NCI-H187 (cell line): ENCODE measurements at regions not wholly inside any gene's neighbourhood (a gene's known extent, or its start where the extent isn't known, plus 50 kb on each side); places are given as distances from the start of the nearest gene placed in this dataset.
"Not testable (repeated sequence)": the region's sequence is repeated elsewhere in the genome, so short reads cannot be mapped to it uniquely, and the experiment has no call there.

Experiments
- DNase-seq, 2 experiments: peaks; one replicate each; lab custom pipeline; 2025; lab: John Stamatoyannopoulos, UW

DNA sequence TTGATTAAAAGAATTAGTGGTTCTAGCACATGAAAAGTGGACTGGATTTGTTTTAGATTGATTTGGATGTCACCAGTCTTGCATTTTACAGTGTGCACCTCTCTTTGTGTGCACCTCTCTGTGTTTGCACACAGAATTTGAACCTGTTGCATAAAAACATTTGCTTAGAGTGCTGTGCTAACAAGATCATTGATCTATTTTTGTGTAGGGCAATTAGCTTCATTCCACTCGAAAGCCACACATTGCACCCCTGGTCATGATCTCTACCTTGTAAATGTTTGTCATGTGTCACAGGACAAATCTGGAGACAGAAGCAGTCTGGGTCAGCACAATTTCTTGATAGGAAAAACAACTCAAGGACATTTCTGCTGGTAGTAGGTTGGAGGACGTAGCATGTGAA lies 258.7 kb upstream of the LINC00305 start:
- DNase-seq = no peak

DNA sequence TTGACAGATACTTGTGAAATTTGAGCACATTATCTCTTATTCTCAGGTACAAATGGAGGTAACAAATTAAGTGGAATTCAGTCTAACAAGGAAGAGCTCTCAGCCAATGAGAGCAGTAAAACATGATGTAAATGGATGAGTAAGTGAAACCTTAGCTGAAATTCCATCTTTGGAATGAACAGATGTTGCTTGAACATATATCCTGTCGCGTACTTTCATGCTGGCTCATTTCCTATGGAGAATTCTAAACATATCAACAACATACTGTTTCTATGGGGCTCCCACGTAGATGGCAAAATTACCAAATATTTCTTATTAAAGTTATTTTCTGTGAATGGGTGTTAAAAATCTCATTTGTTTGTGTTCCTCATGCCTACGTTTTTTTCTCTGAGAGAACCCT lies 256.3 kb upstream of the LINC00305 start:
- DNase-seq = no peak

DNA sequence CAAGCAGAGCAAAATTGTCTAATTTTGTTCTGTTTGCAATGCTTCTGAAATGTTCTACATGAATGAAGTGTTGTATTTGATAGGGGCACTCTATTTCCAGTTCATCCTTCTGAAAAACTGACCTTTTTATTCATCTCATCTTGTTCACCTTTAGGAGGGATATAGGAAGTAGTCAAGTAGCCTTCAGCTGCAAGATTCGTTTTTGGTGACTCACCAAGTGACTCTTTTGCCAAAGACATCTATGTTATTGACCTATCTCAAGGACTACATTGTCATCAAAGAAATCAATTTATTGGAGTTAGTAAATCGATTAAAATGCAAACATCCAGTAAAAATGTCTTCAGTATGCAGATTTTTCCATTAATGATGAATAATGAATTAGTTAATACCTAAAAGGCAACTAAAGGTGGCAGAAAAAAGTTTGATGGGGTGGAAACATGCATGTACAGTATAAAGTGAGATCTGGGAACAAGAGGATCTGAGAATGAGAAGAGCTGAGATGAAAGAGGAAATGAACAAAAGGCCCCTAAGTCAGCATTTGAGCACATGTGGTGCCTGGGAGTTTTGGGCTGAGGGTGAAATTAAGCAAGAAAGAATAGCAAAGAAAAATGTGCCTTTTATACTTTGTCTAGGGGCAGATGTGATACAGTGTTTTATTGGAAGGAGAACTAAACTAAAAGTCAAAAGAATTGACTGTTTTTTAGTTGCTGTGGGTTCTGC lies 255.1 kb upstream of the LINC00305 start:
- no peak for DNase-seq

DNA sequence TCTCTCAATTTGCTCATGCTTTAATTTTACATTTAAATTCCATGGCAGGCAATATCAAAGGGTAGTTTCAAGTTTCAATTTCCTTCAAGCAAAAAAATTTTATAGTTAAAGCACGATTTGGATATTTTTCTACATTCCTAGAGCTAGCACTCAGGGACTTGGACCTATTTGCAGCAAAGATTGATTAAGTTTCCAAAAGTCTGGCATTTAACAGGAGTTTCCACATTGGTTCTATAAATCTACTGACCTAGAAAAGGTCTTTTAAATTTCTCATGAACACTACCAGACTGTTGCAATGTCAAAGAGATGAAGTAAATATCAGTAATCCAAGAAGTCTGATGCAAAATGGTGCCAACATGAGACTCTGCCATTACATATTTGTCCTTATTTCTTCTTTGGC lies 253.7 kb upstream of the LINC00305 start:
- DNase-seq = no peak

DNA sequence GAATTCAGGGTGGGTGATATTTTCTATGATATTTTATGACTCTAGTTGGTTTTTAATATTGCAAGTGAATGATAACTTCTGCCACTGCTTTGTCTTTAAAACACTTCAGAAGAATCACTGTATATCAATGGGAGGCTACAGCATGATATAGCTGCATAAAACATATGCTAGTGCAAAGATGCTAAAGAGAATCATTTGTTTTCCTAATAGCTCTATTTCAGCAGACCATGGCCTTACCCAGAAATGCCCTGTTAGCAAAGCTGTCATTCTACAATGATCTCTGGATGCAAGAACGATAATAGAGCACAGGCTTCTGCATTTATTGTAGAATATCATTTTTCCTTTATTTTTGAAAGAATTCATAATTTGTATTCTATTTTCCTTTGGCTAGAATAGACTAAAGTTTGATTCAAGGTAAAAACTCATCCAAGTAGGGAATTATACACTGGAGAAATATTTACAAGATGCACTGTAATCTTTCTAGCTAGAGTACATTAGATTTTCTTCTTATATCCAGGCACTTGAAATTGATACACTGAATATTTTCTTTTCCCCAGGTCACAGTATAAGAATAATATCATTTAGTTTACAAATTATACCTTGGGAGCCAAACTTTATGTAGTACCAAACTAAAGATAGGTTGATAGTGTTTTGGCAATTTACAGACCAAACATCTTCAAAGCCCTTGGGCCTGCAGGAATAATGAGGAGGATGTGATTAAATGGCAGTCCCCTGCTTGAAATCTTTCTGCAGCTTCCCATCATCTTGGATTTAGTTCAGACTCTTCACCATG lies 252.6 kb upstream of the LINC00305 start:
- DNase-seq = no peak

DNA sequence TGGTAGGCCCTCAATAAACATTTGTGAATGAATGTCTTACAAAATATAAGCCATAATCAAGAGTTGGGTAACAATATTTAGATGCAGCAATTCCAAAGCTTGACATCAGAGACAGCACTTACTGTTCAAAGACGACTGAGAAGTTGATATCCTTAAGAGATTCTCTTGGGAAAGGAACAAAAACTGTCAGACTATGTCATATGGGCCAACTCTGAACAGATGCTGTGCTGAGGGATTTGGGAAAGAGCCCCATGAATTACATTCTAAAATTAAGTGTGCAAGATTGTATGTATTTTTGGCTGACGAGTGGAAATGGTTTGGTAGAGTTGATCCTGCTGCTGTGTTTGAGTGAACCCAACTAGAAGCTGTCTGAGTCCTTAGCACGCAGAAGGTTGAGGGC lies 250.7 kb upstream of the LINC00305 start:
- no peak for DNase-seq

DNA sequence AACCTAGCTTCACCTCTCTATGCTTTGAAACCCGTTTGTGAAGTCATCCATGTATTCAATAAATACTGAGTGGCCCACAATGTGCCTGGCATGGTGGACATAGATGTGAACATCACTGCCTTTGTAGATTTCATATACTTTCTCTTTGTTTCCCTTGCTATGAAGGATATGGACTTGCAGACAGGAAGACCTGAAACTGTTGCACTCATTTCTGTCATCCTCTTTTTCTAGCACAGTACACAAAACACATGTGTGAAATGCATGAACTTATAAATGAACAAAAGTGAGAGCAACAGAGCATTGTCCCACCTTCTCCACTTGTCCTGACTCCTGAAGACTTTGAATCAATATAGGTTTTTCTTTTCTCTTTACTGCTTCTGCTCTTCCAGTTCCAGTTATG lies 249.4 kb upstream of the LINC00305 start:
- DNase-seq = no peak

DNA sequence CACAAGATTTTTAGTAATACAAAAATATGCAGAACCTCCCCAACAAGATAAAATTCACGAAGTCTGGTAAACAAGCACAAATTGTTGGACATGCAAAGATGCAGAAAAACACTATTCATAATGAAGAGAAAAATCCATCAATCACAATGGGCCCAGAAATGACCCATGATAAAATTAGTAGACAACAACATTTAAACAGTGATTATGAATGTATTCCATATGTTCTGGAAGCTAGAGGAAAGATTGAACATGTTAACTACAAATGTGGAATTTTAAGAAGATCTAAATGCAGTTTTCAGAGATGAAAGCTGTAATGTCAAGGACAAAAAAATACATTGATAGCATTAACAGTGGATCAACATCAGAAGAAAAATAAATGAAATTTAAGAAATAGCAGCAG lies 243.3 kb upstream of the LINC00305 start:
- no peak for DNase-seq

DNA sequence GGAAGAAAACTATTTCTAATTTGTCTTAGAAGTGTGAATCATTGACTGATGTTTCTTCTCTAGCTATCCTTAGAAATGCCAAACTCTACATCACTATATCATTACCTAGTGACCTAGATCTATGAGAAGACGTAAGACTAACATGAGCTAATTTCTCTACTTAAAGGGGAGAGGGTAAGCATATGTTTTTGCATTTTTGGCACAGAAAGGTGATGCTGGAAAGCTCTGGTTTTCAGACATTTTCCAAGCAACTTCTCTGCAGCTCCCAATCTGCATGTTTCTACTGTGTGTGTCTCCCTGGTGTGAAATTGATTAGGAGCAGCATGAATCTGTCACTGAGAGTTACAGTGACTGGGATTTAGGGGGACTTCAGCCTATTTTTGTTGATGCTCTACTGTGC lies 235.2 kb upstream of the LINC00305 start:
- no peak for DNase-seq

DNA sequence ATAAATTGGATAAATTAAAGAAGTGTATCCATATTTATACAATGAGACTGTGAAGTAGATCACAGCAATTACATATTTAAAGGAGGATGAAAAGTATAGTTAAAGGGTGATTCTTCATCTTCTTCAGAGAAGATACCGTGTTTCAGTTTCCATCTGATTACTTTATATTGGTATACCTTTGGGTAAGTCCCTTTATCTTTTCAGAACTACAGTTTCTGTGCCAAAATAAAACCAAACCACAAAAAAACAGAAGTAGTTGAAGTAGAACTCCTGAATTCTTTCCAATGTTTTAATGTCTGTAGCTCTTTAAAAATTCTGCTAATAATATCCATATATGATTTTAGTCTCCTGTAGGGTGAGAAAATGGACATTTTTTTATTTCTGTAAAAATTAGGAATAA lies 231.2 kb upstream of the LINC00305 start:
- no peak for DNase-seq

DNA sequence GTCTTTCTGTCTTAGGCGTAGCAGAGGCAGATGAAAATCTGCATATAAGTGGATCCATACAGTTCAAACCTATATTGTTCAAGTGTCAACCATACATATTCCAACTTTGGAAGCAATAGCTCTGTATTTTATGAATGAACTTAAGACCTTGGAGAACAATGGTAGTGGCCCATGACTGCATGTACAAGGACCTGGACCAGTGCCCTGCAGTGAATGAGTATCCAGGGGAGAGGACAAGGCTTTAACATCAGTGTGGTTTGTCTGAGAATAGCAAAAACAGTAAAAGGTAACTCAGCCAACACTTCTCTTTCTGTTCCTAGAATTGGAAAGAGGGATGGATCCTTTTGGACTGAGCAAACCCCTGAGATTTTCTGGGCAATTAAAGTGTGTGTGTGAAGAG lies 230.8 kb upstream of the LINC00305 start:
- no peak for DNase-seq

DNA sequence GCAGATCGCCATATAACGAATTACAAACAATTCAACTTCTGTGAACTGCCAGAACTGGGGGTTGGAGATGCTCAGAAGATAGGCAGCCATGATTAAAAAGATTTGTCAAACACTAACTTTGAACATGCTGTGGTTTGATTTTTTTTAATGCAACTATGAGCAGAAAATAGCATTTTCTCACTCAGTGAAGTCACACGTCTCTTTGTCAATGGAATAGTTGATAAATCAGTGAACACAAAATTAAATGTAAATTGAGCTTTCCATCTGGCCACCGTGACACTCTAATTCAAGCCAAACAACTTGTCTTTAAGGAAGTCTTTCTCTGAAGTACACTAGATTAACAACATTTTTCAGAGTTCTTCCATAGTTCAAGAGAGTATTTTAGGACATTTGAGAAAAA lies 228.6 kb upstream of the LINC00305 start:
- no peak for DNase-seq

DNA sequence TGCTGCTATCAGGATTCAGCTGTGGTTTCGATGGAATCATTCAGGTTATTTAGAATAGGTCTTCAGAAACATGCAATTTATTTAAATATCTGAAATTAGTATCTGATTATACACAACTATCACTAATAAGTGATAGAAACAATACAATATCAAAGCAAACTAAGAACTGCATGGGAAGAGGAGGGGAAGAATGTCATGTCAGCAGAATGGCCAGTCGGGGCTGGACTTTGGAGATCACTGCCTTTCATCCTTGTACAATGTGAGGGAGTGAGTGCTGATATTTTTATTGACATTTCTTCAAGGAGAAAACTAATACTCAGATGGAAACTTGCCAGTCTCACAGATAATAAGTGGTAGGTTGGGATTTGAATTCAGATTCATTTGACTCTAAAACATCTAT lies 224.0 kb upstream of the LINC00305 start:
- no peak for DNase-seq

DNA sequence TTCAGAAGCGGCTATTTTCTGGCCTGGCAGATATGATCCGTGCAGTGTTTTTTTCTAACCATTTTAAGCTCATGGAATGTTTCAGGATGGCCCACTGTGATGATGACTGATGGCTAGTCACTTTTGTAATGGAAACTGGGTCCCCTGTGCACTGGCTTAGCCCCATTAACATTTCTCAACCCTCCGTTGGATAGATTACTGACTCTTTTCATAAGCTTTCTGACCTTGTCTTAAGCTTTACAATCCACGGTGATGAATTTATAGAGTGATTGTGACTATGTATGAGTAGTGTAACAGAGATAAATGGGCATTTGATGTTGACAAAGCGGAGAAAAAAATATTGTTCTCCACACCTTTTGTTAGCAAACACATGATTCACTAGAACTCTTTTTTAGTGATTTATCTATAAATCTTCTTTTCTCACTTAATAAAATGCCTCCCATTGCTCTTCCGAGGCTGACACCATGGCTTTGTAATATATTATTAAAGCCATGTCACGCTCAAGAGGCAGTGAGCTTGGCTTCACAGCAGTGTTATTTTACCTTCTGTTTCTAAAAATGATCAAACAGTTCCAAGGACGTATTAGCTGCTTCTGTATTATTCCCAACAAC lies 221.0 kb upstream of the LINC00305 start:
- not testable (repeated sequence) for DNase-seq

DNA sequence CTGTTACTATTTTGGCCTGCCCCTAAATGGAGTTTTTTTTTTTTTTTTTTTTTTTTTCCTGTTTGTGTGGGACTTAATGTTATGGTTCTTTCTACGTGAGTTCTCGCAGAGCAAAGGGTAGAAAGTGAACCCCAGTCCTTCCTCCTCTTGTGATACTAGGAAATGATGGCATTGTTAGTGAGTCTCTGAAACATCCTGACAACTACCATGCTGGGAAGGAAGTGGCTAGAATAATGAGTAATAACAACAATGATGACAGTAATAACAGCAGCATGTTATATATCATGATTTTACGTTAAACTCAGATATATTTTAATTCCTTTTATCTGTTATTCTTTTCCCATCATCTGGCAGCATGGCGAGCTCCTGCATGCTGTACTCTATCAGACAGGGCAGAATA lies 216.2 kb upstream of the LINC00305 start:
- DNase-seq = no peak

DNA sequence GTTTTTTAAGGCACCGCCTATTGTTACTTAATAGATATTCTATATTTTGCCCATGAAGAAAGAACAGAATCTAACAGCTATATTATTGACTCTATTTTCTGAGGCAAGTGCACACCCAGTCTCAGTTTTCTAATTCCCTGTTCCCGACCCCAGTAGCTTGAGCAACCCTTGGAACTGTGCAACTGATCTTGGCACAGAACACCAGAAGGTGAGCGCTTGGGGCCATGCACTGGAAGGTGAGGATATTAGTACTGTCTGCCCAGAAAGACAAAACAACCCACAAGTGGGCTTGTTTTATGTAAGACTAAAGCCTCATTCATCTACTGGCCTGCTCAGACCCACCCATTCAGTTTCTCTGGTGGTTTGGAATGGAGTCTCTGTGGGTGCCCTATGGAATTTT lies 188.8 kb upstream of the LINC00305 start:
- DNase-seq = no peak

DNA sequence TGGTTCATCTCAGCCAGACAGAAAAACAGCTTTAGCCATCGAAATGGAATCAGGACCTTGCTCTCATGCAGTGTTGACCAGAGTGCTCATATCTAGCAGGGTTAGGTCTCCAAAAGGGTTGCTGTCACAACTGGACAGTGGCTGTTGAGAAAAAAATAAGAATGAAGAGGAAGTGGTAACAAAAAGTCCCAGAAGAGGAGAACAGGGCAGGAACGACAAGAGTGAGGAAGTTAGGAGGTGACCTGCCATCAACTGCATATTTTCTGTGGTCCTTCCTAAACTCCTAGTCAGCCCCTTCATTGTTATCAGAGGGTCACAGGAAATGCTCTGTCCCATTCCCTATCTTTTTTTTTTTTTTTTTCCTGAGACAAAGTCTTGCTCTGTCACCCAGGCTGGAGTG lies 188.1 kb upstream of the LINC00305 start:
- DNase-seq = no peak

DNA sequence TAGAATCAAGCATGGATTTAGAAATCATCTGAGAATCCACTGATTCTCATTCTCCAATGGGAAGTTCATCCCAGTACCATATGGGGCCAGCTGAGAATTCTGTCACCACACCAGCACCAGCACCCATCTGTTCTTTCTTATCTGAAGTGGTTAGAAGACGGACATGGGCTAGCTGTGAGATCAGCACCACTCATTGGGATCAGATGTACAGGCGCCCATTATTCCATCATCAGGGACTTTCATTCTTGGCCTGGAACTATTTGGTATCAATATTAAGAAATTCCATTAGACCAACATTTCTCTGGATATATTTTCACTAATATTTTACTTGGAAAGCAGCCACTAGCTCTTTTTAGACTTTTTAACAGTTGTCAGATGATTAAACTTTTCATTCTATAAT lies 185.9 kb upstream of the LINC00305 start:
- DNase-seq = no peak

DNA sequence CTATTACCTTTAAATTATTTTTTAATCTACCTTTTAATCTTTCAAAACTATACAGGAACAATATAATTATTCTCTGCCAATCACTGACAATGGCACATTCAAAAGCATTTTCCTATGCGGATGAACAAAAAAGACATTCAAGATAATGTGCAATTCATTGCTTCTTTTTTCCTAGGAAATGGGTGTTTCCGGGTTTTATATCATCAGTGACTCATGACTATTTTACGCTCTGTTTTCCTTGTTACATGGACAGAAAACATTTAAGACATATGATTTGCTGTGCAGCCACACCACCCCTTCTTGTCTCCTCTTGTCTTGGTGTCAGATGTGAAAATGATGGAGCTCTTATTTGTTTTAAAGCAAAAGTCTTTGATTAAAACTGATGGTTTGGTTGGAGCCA lies 184.7 kb upstream of the LINC00305 start:
- no peak for DNase-seq

DNA sequence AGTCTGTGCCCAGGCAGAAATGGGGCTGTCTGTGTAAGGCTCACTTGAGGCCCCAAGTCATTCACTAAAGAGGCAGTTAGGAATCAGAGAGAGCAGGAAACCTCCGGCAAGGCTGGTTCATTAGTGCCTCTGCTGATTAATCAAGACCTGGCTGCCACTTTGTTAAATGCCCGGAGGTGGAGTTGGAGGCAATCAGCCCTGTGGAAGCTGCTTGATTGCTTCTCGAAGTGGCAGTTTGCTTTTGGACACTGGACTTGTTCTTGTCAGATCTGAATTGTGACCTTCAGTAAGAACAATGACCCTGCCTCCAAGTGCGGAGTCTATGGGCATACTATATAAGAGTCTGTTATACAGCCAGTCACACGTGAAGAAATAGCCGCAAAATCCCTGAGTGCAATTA lies 183.9 kb upstream of the LINC00305 start:
- DNase-seq = peak in 1 of 2 experiments; percentile 43

DNA sequence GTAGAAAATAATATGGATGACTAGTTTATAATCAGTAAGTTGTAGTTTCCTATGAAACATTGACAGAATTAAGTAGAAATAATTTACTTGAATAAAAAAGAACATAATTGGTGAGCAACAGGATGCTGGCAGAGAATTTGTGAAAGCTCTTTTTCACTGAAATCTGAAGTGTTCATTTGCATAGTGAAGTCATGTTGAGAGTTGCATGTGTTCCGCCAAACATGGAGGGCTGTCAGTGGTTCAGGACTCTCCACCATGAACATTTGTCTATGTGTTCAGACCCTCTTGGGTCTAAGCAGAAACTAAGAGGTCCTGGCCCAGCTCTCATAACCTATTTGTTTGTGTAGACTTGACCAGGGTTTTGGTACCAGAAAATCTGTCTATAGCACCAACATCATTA lies 182.5 kb upstream of the LINC00305 start:
- DNase-seq = no peak

DNA sequence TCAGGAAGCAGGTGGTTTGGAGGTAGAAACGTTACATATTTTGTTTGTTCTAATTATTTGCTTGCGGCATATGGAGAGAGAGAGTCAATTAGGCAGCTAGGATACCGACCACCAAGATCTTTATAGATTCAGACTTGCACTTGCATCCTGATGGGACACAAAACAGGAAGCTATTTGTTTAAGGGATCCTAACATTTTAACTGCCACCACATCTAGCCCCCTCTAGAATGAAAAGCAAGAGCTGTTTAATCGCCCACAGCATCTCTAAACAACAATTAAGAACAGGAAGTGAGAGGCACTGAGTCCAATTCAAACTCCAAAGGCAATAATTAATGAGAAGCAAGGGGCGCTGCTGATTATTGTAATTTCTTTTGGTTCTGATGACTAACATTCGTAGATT lies 182.0 kb upstream of the LINC00305 start:
- no peak for DNase-seq

DNA sequence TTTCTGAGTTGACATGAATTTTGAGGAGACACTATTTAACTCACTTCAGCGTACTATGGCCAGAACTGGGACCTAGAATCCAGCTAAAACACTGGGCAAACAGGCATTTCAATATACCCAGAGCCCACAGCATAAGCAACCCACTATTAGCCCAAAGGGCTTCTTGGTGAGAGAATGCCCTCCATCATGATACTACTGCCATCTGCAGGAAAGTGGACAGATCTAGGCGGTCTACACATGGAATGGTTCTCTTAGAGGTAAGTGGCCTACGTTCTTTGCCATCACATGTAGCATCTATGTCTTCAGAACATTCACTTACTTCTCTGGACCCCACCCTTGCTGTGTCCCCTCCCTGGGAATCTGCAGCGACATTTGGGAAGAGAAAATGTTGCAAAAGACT lies 181.3 kb upstream of the LINC00305 start:
- DNase-seq = no peak
